K562 (cell line): ENCODE measurements at regions not wholly inside any gene's neighbourhood (a gene's known extent, or its start where the extent isn't known, plus 50 kb on each side); places are given as distances from the start of the nearest gene placed in this dataset.

ENCODE experiments used
- EGR1 ChIP-seq: fragments of 450-650 bp; conservative IDR thresholded peaks from 2 replicates; pipeline ENCODE4 v1.6.1; 2017; ENCODE audit warnings: mild to moderate bottlenecking
- GATA2 ChIP-seq: sonication (generic); formaldehyde crosslinking; IDR thresholded peaks from 2 replicates; pipeline ENCODE4 v1.4.0; 2020; ENCODE audit warnings: mild to moderate bottlenecking, missing genetic modification reagents
- GATAD2A ChIP-seq: fragments of 450-650 bp; IDR thresholded peaks from 2 replicates; pipeline ENCODE4 v1.6.1; 2017
- HCFC1 ChIP-seq: IDR thresholded peaks from 2 replicates; pipeline ENCODE4 v1.6.1; 2012; ENCODE audit warnings: low read depth, low read length, improper control_type of control experiment
- MTA3 ChIP-seq: fragments of 450-650 bp; formaldehyde crosslinking; IDR thresholded peaks from 2 replicates; pipeline ENCODE4 v1.6.1; 2017; ENCODE audit warnings: mild to moderate bottlenecking, borderline replicate concordance
- TCF3 ChIP-seq: sonication (generic); formaldehyde crosslinking; IDR thresholded peaks from 2 replicates; pipeline ENCODE4 v1.4.0; 2020; ENCODE audit warnings: mild to moderate bottlenecking, missing genetic modification reagents
- ZC3H11A ChIP-seq: IDR thresholded peaks from 2 replicates; pipeline ENCODE4 v1.6.1; 2012; ENCODE audit warnings: low read depth, low read length, improper control_type of control experiment
- TF ChIP-seq, protein P1 (sequence below), 2 experiments: fragments of 450-650 bp; formaldehyde crosslinking in 1 of 2; IDR thresholded peaks; 2 replicates each; pipeline versions ENCODE4 v1.4.0 to v1.6.1; 2014 to 2020; ENCODE audit warnings: mild to moderate bottlenecking in 2 of 2, borderline replicate concordance in 1 of 2, low read depth in 1 of 2
- TF ChIP-seq, protein P2 (sequence below), 3 experiments: IDR thresholded peaks in 2 of 3; conservative IDR thresholded peaks in 1 of 3; 2 replicates each; pipeline ENCODE4 v1.5.1; 2011 to 2012; ENCODE audit warnings: low read length in 3 of 3, mild to moderate bottlenecking in 3 of 3, control low read depth in 2 of 3, improper control_type of control experiment in 1 of 3, inconsistent platforms in 1 of 3, low read depth in 1 of 3, mixed read lengths in 1 of 3, moderate library complexity in 1 of 3; ENCODE audit not compliant: insufficient read depth in 2 of 3

DNA sequence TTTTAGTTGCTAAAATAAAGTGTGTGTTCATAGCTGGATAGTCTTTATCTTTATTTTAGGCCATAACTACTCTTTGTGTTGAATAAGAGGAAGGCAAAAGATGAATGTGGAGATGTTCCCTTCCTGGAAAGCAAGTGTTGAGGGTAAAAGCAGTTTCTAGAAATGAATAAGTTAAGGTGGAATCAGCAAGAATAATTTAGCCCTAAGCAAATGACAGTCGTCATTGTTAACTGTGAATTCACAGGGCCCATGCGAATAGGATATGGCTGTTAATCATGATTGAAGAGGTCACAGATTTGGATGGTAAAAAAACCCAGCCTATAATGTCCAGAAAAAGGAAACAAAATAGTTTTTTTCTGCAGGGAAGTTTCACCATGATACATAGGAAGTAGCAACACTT is 167.8 kb upstream of the PPP3CA start:
- TF ChIP-seq, protein P1, sequence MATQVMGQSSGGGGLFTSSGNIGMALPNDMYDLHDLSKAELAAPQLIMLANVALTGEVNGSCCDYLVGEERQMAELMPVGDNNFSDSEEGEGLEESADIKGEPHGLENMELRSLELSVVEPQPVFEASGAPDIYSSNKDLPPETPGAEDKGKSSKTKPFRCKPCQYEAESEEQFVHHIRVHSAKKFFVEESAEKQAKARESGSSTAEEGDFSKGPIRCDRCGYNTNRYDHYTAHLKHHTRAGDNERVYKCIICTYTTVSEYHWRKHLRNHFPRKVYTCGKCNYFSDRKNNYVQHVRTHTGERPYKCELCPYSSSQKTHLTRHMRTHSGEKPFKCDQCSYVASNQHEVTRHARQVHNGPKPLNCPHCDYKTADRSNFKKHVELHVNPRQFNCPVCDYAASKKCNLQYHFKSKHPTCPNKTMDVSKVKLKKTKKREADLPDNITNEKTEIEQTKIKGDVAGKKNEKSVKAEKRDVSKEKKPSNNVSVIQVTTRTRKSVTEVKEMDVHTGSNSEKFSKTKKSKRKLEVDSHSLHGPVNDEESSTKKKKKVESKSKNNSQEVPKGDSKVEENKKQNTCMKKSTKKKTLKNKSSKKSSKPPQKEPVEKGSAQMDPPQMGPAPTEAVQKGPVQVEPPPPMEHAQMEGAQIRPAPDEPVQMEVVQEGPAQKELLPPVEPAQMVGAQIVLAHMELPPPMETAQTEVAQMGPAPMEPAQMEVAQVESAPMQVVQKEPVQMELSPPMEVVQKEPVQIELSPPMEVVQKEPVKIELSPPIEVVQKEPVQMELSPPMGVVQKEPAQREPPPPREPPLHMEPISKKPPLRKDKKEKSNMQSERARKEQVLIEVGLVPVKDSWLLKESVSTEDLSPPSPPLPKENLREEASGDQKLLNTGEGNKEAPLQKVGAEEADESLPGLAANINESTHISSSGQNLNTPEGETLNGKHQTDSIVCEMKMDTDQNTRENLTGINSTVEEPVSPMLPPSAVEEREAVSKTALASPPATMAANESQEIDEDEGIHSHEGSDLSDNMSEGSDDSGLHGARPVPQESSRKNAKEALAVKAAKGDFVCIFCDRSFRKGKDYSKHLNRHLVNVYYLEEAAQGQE (IDR thresholded peaks at IDR 0.05; ENCODE audit: borderline replicate concordance) = no peak
- TF ChIP-seq, protein P1 (CRISPR knock-in tag; IDR thresholded peaks at IDR 0.05; ENCODE audit: low read depth) = no peak
- TF ChIP-seq ZC3H11A = no peak
- no peak for TF ChIP-seq GATAD2A
- TF ChIP-seq, protein P2, sequence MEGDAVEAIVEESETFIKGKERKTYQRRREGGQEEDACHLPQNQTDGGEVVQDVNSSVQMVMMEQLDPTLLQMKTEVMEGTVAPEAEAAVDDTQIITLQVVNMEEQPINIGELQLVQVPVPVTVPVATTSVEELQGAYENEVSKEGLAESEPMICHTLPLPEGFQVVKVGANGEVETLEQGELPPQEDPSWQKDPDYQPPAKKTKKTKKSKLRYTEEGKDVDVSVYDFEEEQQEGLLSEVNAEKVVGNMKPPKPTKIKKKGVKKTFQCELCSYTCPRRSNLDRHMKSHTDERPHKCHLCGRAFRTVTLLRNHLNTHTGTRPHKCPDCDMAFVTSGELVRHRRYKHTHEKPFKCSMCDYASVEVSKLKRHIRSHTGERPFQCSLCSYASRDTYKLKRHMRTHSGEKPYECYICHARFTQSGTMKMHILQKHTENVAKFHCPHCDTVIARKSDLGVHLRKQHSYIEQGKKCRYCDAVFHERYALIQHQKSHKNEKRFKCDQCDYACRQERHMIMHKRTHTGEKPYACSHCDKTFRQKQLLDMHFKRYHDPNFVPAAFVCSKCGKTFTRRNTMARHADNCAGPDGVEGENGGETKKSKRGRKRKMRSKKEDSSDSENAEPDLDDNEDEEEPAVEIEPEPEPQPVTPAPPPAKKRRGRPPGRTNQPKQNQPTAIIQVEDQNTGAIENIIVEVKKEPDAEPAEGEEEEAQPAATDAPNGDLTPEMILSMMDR (IDR thresholded peaks at IDR 0.05 in 2 of 3, conservative IDR thresholded peaks at IDR 0.05 in 1 of 3; ENCODE audit: insufficient read depth in 2 of 3, low read depth in 1 of 3, low read length in 3 of 3) = no peak
- no peak for TF ChIP-seq GATA2
- TF ChIP-seq HCFC1 = no peak
- TF ChIP-seq MTA3 = no peak
- no peak for TF ChIP-seq TCF3
- no peak for TF ChIP-seq EGR1
